Neural cell (in vitro differentiated cells): ENCODE measurements at regions not wholly inside any gene's neighbourhood (a gene's known extent, or its start where the extent isn't known, plus 50 kb on each side); places are given as distances from the start of the nearest gene placed in this dataset.

Experiments used
- CTCF ChIP-seq: fragments of 450-650 bp; IDR thresholded peaks from 2 replicates; pipeline ENCODE4 v1.5.1; 2014; ENCODE audit warnings: antibody characterized with exemption, mild to moderate bottlenecking, moderate library complexity; ENCODE audit not compliant: poor library complexity, severe bottlenecking
- EP300 ChIP-seq: fragments of 450-650 bp; conservative IDR thresholded peaks from 2 replicates; pipeline ENCODE4 v1.6.1; 2014; ENCODE audit warnings: antibody characterized with exemption, mild to moderate bottlenecking, moderate library complexity; ENCODE audit not compliant: poor library complexity, severe bottlenecking
- EZH2 ChIP-seq: fragments of 200-600, 300-800 bp; shearing (Covaris generic), sonication (generic); IDR thresholded peaks from 2 replicates; pipeline ENCODE4 v1.6.1; 2014; ENCODE audit warnings: antibody characterized with exemption, low read length, borderline replicate concordance, mild to moderate bottlenecking; ENCODE audit not compliant: insufficient read depth, poor library complexity, severe bottlenecking
- POLR2AphosphoS5 ChIP-seq: IDR thresholded peaks from 2 replicates; pipeline ENCODE4 v1.6.1; 2012
- RAD21 ChIP-seq: fragments of 450-650 bp; conservative IDR thresholded peaks from 2 replicates; pipeline ENCODE4 v1.6.1; 2014; ENCODE audit warnings: antibody characterized with exemption, mild to moderate bottlenecking, moderate library complexity
- REST ChIP-seq: IDR thresholded peaks from 2 replicates; pipeline ENCODE4 v1.6.1; 2012; ENCODE audit warnings: borderline replicate concordance
- TAF1 ChIP-seq: IDR thresholded peaks from 2 replicates; pipeline ENCODE4 v1.6.1; 2012; ENCODE audit warnings: low read depth

GRCh38 chr1:47679301-47679791, 241.5 kb downstream of the FOXD2 start:
- TF ChIP-seq REST = no peak
- no peak for TF ChIP-seq CTCF
- TF ChIP-seq RAD21 = no peak
- TF ChIP-seq EP300 = no peak
- no peak for TF ChIP-seq EZH2
- no peak for TF ChIP-seq POLR2AphosphoS5
- TF ChIP-seq TAF1 = no peak
